Neural crest cell (in vitro differentiated cells): ENCODE measurements at regions not wholly inside any gene's neighbourhood (a gene's known extent, or its start where the extent isn't known, plus 50 kb on each side); places are given as distances from the start of the nearest gene placed in this dataset.
A peak's percentile ranks its signal among the peaks of the same experiment; 100 is the strongest.

Experiments
- DNase-seq: peaks from one replicate; pipeline ENCODE4 v3.0.0; 2021; ENCODE audit warnings: low read depth, mixed read lengths, low spot score
- H3K27ac Mint-ChIP-seq: one replicate; pipeline ENCODE4 v1.8.0; 2021; ENCODE audit warnings: mild to moderate bottlenecking, mixed read lengths; ENCODE audit not compliant: unreplicated experiment
- H3K27me3 Mint-ChIP-seq: 2 replicates; pipeline ENCODE4 v1.8.0; 2021; ENCODE audit warnings: low read depth, mild to moderate bottlenecking, mixed read lengths
- H3K36me3 Mint-ChIP-seq: 2 replicates; pipeline ENCODE4 v1.8.0; 2021; ENCODE audit warnings: low read depth, mild to moderate bottlenecking, mixed read lengths
- H3K4me1 Mint-ChIP-seq: 2 replicates; pipeline ENCODE4 v1.8.0; 2021; ENCODE audit warnings: mixed read lengths
- H3K4me3 Mint-ChIP-seq: one replicate; pipeline ENCODE4 v1.8.0; 2021; ENCODE audit warnings: mild to moderate bottlenecking, mixed read lengths
- H3K9me3 Mint-ChIP-seq: 2 replicates; pipeline ENCODE4 v1.8.0; 2021; ENCODE audit warnings: mixed read lengths
- TF ChIP-seq, protein P1 (sequence below): fragments of 200-600 bp; sonication (generic); conservative IDR thresholded peaks from 2 replicates; pipeline ENCODE4 v1.5.0; 2021; ENCODE audit warnings: antibody characterized with exemption, mild to moderate bottlenecking

GRCh38 chr6:44635486-44635885 is 248.0 kb downstream of the CDC5L start:
- Mint-ChIP-seq H3K4me3 (no peak overlapping the region), H3K9me3 (peaks cover 2% of the 10 kb centered on the region), H3K27ac (no peak overlapping the region), H3K4me1 (no peaks in the 10 kb centered on the region), H3K27me3 (no peaks in the 10 kb centered on the region), H3K36me3 (no peaks in the 10 kb centered on the region)
- TF ChIP-seq, protein P1, sequence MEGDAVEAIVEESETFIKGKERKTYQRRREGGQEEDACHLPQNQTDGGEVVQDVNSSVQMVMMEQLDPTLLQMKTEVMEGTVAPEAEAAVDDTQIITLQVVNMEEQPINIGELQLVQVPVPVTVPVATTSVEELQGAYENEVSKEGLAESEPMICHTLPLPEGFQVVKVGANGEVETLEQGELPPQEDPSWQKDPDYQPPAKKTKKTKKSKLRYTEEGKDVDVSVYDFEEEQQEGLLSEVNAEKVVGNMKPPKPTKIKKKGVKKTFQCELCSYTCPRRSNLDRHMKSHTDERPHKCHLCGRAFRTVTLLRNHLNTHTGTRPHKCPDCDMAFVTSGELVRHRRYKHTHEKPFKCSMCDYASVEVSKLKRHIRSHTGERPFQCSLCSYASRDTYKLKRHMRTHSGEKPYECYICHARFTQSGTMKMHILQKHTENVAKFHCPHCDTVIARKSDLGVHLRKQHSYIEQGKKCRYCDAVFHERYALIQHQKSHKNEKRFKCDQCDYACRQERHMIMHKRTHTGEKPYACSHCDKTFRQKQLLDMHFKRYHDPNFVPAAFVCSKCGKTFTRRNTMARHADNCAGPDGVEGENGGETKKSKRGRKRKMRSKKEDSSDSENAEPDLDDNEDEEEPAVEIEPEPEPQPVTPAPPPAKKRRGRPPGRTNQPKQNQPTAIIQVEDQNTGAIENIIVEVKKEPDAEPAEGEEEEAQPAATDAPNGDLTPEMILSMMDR, result no peak
- no peak for DNase-seq

DNA sequence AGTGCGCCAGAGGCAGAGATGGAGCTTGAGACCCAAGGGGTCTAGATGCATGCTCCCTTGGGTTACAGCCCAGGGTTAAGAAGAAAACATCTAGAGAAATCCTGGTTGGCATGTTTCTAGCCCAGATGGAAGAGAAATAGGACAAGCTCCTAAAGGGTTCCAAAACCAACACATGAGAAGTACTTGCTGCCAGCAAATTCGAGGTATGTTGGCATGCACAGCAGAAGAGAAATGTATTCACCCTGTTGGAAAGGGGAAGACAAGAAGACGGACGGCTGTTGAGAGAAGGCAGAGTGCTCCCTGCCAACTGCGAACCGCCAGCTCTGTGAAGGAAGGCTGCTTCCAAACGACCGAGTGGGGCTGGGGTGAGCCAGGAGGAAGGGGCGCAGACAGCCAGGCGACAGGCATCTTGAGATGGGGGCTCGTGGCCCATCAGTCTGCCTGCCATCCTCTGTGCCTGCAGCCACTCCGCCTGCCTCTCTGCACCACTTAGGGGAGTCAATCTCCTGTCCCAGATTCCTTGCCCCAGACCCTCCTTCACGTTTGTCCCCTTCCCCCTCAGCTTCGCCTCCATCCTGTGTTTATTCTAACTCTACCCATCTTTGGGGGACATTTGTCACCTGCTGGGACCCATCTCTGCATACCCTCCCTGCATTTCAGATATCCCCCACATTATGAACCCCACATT is 249.2 kb downstream of the CDC5L start:
- no peak overlapping the region for H3K27ac Mint-ChIP-seq
- H3K4me1 Mint-ChIP-seq, result no peaks in the 10 kb centered on the region
- DNase-seq, result no peak
- peaks cover 2% of the 10 kb centered on the region for H3K9me3 Mint-ChIP-seq
- no peak overlapping the region for H3K4me3 Mint-ChIP-seq
- no peaks in the 10 kb centered on the region for H3K27me3 Mint-ChIP-seq
- no peaks in the 10 kb centered on the region for H3K36me3 Mint-ChIP-seq
- TF ChIP-seq, protein P1, result no peak

DNA sequence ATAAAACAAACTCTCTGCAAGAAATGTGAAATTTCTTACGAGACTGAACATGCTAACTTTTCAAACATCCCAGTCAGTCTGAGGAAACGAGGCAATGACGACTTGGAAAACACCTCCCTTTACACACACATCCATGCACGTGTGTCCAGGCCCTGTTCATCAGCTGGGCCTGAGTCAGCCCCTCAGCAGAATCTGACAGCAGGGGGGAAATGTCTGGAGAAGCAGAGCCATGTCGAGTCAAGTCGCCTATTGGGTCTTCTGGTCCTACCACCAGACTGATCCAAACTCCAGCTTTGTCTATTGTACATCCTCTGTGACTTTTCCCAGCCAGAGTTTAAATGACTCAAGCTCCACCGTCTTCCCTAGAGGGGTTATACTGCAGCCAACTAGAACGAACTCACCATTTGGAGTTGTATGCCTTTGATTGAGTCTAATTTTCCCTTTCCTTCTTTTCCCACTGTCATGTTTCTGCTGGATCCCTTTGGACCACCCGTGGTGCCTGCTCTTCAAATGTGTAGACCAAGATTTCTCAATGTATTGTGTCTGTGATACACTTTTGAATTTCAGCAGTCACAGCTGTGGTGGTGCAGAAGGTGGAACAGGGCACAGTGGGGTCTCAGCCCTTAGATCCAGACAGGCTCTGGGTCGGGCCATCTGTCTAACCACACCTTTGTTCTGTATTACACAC is 254.0 kb downstream of the CDC5L start:
- TF ChIP-seq, protein P1, result no peak
- DNase-seq, result no peak
- Mint-ChIP-seq H3K4me1 (no peaks in the 10 kb centered on the region), H3K27me3 (no peaks in the 10 kb centered on the region), H3K27ac (no peak overlapping the region), H3K36me3 (no peaks in the 10 kb centered on the region), H3K9me3 (peaks cover 2% of the 10 kb centered on the region), H3K4me3 (no peak overlapping the region)

GRCh38 chr6:44642349-44642748 is 254.8 kb downstream of the CDC5L start:
- H3K27ac Mint-ChIP-seq, result peak overlapping the region; percentile 38
- H3K4me1 Mint-ChIP-seq, result no peaks in the 10 kb centered on the region
- peaks cover 2% of the 10 kb centered on the region for H3K9me3 Mint-ChIP-seq
- no peak for DNase-seq
- no peaks in the 10 kb centered on the region for H3K27me3 Mint-ChIP-seq
- TF ChIP-seq, protein P1, result no peak
- H3K4me3 Mint-ChIP-seq, result no peak overlapping the region
- H3K36me3 Mint-ChIP-seq, result no peaks in the 10 kb centered on the region

- DNase-seq, result no peak
- Mint-ChIP-seq H3K27ac (no peak overlapping the region), H3K4me3 (no peak overlapping the region), H3K4me1 (no peaks in the 10 kb centered on the region), H3K36me3 (no peaks in the 10 kb centered on the region), H3K27me3 (no peaks in the 10 kb centered on the region), H3K9me3 (peaks cover 2% of the 10 kb centered on the region)
- TF ChIP-seq, protein P1, result no peak
These were observed 255.5 kb downstream of the CDC5L start for GRCh38 chr6:44642870-44643522.
